Brain microvascular endothelial cell (primary cell): ENCODE measurements at regions not wholly inside any gene's neighbourhood (a gene's known extent, or its start where the extent isn't known, plus 50 kb on each side); places are given as distances from the start of the nearest gene placed in this dataset.
"Not testable (repeated sequence)": the region's sequence is repeated elsewhere in the genome, so short reads cannot be mapped to it uniquely, and the experiment has no call there.

Experiments used
- DNase-seq: peaks from one replicate; pipeline ENCODE4 v3.0.0-alpha.2; 2020
- H3K27ac ChIP-seq: fragments of 250-450 bp; sonication (Bioruptor Pico); 2 replicates; pipeline ENCODE4 v1.5.1; 2020; ENCODE audit warnings: mild to moderate bottlenecking, moderate library complexity
- H3K27me3 ChIP-seq: fragments of 250-450 bp; sonication (Bioruptor Pico); replicated peaks from 2 replicates; pipeline ENCODE4 v1.5.1; 2020; ENCODE audit warnings: mild to moderate bottlenecking
- H3K36me3 ChIP-seq: fragments of 250-450 bp; sonication (Bioruptor Pico); replicated peaks from 2 replicates; pipeline ENCODE4 v1.5.1; 2020; ENCODE audit warnings: mild to moderate bottlenecking
- H3K4me3 ChIP-seq: 2 replicates; pipeline ENCODE4 v1.5.1; 2011; ENCODE audit warnings: low read depth, mild to moderate bottlenecking, control low read depth, low read length, moderate library complexity
- CTCF ChIP-seq: IDR thresholded peaks from 2 replicates; pipeline ENCODE4 v1.5.1; 2011; ENCODE audit warnings: low read depth, mild to moderate bottlenecking, moderate library complexity, low read length, control low read depth, inconsistent platforms; ENCODE audit errors: missing control alignments
- in situ Hi-C: cut with HindIII; loops from 2 replicates; pipeline ENCODE4 v1.10.0; 2017; ENCODE audit warnings: low sequenced_read_pairs, low pct_ligation_motif_present

DNA sequence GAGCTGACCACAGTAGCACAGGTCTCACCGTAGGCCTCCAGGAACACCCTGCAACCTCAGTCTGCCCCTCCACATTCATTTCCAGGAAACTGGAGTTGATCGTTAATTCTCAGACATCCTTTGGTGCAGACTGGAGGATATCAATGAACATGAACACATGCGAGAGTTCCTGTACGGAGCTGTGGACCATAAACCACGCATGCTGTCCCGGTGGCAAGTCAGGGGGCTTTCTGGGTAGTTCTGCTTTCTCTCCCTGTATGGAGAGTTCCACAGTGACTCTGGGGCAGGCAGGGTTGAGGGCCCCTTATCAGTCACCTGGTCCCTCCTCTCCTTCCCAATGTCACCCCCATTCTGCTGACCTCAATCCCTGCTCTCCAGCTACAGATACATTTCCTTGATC is 55.5 kb upstream of the URI1 start:
- TF ChIP-seq CTCF = no peak
- Histone ChIP-seq H3K36me3 (no peaks in the 10 kb centered on the region), H3K4me3 (no peak overlapping the region), H3K27me3 (no peaks in the 10 kb centered on the region), H3K27ac (no peak overlapping the region)
- in situ Hi-C loops = no loop called here
- DNase-seq = no peak

- TF ChIP-seq CTCF = no peak
- Histone ChIP-seq H3K4me3 (no peak overlapping the region), H3K27ac (no peak overlapping the region), H3K27me3 (no peaks in the 10 kb centered on the region), H3K36me3 (no peaks in the 10 kb centered on the region)
- in situ Hi-C loops = no loop called here
- DNase-seq = no peak
These were observed 54.6 kb upstream of the URI1 start for GRCh38 chr19:29887442-29887855.

GRCh38 chr19:29888047-29888446 is 54.0 kb upstream of the URI1 start:
- H3K27ac ChIP-seq, H3K4me3 ChIP-seq, DNase-seq, in situ Hi-C loops, H3K36me3 ChIP-seq, H3K27me3 ChIP-seq: not testable (repeated sequence)

DNA sequence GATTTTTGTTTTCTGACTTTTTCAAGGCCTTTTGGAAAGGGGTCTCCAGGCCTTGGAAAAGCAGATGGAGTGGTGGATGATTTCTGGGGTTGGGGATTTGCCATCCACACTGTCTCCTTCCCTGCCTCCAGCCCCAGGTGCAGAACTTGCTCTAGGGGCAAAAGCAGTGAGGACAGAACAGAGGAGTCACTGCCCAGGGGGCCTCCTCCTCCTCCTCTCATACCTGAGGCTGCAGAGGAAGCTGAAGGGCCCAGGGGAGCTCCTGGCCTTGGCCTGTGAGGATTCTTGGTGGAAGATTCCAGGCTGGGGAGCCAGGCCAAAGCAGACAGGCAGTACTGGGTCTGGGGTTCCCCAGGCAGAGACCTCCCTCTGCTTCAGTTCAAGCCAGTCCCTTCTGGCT is 52.3 kb upstream of the URI1 start:
- no peaks in the 10 kb centered on the region for H3K27me3 ChIP-seq
- in situ Hi-C loops = no loop called here
- DNase-seq = no peak
- no peak overlapping the region for H3K27ac ChIP-seq
- H3K36me3 ChIP-seq = no peaks in the 10 kb centered on the region
- no peak overlapping the region for H3K4me3 ChIP-seq
- TF ChIP-seq CTCF = no peak

GRCh38 chr19:29890392-29890791 is 51.6 kb upstream of the URI1 start:
- in situ Hi-C loops = no loop called here
- DNase-seq = no peak
- H3K27me3 ChIP-seq = no peaks in the 10 kb centered on the region
- H3K27ac ChIP-seq = no peak overlapping the region
- H3K36me3 ChIP-seq = no peaks in the 10 kb centered on the region
- H3K4me3 ChIP-seq = no peak overlapping the region
- no peak for TF ChIP-seq CTCF
